ENCODE measurements at regions not wholly inside any gene's neighbourhood (a gene's known extent, or its start where the extent isn't known, plus 50 kb on each side); places are given as distances from the start of the nearest gene placed in this dataset.

DNA sequence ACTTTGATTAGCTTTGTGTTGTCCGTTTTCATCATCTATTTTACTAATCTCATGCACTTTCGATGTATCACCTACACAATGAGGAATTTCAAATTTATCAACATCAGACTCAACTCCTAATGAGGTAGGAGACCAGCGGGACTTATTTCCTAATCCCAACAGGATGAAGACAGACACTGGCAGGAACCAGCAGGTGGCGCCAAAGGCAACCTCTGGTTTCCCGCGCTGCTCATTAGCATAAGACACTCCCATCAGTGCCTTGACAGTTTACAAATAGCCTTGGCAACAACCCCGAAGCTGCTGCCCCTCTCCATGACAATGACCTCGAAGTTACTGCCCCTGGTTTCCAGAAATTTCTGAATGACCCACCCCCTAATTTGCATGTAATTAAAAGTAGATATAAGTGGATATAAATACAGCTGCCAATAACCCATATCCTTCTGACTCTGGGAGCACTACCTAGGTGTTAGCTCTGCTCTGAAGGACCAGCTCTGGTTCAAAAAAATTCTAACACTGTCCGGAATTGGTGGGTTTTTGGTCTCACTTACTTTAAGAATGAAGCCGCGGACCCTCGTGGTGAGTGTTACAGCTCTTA lies 974.8 kb downstream of the ADGRL2 start:
- DNase-seq (ENCODE audit: low read depth in 2 of 2): no peak

DNA sequence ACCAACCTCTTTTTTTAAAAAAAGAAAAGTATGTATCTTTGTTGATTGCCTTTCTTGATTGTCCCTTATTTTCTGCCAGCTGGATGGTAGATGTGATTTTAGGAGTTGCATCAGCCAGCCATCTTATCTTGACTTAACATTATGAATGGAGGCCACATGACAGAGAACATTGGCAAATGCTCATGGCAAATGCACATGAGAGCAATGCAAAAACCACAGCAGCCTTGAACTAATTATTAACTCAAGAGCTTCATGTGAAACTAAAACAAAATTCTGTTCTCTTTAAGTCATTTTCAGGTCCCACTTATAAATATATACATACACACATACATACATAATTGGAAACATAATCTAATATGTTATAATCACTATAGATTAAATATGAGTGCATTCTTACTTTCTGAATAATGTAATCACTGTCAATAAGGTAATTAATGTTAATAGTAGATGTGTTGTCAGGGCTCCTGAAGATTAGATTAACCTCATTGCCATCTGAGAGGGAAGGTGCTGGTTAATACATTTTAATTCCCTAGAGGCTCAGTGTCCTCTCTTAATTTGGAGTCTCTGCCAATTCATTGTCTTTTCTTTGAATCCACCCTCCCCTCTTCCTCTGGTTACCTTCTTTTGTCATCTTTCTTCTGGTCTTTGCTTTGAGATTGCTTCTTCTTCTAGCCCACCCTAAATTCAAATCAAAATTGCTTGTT lies 962.2 kb downstream of the ADGRL2 start:
- no peak for DNase-seq (ENCODE audit: low read depth in 2 of 2)

DNA sequence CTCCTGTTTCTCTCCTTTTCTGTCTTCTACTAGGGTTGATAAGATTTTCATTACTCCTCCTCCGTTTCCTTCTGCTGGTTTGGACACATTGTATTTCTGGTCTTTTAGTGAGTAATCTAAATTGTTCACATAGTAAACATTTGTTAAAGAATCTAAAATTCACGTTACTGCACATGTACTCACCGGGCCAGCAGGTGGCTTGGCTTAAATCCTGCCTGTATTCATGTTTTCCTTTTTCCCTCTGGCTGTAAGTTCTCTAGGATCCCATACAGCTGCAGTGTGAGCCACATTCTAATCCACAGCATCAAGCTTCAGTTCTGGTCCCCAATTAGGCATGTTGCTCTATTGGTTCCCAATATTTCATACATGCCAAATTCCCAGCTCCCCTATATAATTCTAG lies 958.3 kb downstream of the ADGRL2 start:
- DNase-seq (ENCODE audit: low read depth in 2 of 2): no peak

DNA sequence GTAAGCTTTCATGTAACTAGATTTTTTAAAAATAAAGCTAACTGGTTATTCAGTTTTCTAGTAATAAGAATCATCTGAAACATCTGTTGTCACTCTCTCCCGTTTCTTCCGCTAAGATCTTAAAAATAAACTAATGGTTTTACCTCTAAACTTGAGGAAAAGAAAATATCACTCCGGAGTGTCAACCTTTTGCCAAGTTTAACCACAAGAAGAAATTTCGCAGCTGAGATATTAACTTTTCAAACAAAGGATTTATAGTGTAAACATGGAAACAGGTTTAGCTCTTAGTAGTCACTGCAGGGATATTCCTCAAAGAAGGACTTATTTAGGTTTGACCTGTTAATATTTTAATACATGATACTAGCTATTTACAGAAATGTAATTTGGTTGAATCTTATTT lies 954.9 kb downstream of the ADGRL2 start:
- no peak for DNase-seq (ENCODE audit: low read depth in 2 of 2)

DNA sequence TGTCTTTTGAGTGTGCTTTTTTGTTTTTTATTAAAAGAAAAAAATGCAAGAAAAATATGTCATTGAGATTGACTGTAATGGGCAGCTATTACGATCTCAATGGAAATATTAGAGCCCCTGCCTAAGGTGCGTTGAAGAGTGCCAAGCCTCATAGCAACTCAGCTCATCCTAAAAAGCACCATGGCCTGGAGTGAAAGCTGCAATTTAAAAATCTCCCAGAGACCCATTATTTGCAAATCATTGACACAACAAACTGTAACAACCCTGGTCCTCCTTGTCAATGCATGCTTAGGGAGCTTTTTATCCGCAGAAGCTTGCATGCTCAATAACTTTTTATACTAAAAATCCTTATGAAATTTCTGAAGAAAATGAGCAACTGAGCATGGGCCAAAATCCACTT lies 954.5 kb downstream of the ADGRL2 start:
- DNase-seq (ENCODE audit: low read depth in 2 of 2): no peak

DNA sequence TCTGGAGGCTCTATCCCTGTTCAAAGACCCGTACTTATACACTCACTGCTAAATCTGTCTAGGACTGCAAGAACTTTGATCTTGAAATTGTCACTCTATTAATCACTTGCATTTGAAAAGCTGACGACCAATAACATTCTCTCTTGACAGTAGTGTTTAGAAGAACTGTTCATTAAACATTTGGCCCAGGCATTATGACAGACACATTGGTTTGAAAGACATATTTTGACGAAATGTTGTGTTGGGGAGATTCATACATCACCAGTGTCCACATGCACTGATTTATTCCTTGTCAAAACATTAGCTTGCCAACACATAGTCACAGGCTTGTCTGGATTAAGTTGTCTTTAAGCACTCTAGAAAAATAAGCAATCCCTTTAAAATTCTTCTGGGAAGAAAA lies 951.3 kb downstream of the ADGRL2 start:
- no peak for DNase-seq (ENCODE audit: low read depth in 2 of 2)

DNA sequence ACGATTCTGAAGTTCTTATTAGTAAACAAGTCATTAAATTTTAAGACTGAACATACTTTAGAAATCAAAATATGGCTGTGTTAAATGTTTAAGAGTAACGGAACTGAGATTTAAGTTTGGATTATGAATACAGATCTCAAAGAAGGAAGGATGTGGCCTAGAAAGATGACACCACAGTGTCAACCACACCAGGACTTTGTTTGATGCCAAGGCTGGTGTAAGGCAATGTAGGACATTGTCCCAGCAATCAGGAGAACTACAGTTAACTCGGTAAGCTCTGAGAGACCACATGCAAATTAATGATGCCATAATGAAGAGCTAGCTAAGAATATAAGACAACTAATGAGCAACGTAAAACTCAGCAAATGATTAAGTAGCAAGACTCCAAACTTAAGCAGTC lies 932.9 kb downstream of the ADGRL2 start:
- DNase-seq (ENCODE audit: low read depth in 2 of 2): no peak

DNA sequence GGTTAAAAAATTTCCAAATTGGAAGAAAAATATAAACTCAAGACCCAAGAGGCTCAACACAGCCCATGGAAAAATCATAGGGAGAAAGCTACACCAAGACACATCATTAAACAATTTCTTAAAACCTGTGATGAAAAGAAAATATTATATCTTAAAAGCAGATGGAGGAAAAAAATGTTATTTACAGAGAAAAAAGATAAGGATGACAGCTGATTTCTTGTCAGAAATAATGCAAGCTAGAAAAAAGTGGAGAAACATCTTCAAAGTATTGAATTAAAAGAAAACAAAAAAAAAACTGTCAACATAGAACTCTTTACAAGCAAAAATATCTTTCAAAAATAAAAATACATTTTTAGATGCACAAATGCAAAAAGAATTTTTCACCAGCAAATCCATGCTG lies 930.5 kb downstream of the ADGRL2 start:
- no peak for DNase-seq (ENCODE audit: low read depth in 2 of 2)

DNA sequence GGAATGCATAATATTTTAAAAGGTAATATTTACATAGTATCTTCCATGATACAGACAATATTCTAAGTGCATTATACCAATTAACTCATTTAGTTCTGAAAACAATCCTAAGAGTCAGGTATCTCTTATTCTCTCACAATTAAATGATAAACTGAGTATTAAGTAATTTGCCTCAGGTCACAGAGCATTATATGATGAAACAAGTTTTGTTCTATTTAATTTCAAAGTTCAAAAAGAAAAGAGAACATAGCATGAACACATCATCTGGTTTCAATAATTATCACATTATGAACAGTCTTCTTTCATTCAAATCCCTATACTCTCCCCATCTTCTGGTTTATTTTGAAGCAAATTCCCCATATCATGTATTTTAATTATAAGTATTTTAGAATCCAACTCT lies 927.5 kb downstream of the ADGRL2 start:
- DNase-seq (ENCODE audit: low read depth in 2 of 2): no peak

DNA sequence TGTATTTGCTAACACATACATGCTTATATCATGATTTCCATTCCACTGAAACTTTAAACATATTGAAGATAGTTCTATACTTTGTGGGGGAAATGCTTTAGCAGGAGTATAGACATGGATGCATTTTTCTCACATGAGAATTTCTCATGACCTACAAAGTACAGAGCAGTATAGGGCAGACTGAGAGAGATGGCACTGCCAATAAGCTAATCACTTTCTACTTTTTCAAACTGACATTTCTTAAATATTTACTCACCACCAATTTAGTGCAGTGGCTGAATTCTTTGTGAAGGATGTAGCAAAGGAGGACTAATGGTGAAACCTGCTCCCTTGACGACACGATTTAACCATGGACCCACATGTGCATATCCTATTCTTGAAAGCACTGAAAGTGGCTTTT lies 923.5 kb downstream of the ADGRL2 start:
- DNase-seq (ENCODE audit: low read depth in 2 of 2): no peak

DNA sequence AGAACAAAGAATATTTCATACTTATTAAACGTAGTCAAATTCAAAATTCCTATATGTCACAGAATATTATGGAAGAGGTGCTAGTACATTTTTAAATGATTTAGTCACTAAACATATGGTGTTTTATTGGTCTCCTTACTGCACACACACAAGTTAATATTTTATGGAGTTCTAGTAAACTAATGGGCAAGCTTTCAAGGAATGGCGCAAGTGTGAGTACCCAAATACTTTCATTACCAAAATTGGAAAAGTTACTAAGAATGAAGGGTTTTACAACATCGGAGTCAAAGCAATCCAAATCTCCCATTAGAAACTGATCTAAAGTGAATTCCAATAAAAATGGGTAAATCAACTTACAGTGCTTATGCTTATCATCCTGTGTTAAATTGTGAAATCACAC lies 921.9 kb downstream of the ADGRL2 start:
- DNase-seq (ENCODE audit: low read depth in 2 of 2): no peak

DNA sequence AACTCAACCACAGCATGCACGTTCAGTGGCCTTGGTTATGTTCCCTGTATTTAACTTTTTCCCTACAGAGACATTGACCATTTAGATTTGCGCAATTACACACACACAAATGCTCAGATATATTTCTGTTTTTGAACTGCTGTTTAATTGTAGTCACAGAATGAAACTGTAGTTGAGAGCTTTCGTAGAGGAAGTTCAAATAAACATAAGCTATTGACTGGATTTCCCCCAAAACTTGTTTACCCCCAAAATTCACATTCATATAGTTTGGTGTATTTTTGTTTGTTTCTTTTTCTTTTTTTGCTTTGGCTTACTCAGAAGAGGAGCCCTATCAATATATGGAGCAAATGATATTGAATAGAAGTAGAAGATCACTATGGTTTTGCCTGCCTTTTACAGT lies 921.0 kb downstream of the ADGRL2 start:
- DNase-seq (ENCODE audit: low read depth in 2 of 2): no peak

DNA sequence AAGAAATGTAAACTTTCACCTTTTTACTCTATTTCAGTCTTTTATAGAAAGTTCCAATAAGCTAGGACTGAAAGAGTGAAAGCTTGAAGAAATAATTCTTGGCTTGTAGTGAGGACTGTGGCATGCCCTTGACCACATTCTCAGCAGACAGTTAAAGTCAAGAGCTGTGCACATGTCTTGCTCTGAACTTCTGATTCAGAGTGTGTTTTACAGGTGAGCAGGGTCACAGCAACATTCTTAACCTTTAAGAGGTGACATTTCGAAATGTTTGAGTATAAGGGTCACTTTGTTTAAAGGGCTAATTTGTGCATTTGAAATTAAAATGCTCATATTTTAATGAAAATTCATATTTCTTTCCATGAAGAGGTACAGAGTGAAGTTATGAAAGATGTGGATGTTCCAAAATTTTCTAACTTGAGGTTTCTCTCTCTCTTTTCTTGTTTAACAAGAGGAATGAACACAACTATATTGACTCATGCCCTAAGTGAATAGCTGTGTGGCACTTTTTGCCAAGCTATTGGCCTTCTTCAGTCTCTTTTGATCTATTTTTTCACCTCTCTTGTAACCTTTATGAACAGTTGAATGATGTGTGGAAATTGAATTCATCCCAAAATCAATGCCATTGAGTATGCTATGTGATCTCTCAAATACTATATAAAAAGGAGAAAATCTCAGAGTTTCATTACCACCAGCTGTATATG lies 918.1 kb downstream of the ADGRL2 start:
- DNase-seq (ENCODE audit: low read depth in 2 of 2): no peak

DNA sequence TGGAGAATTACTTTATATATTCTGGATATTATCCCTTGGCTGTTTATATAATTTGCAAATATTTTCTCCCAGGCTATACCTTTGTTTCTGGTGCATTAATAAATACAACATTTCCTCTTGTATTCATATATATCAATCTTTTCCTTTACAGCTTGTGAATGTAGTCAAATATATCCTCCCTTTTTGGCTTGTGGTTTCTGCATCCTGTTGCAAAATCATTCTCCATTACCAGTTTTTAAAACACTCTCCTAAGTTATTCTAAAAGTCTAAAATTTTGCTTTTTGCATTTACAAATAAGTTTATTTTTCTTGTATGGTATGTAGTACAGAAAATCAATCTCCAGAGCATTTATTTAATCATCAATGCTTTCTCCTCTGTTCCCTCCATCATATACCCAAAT lies 909.4 kb downstream of the ADGRL2 start:
- DNase-seq (ENCODE audit: low read depth in 2 of 2): no peak

DNA sequence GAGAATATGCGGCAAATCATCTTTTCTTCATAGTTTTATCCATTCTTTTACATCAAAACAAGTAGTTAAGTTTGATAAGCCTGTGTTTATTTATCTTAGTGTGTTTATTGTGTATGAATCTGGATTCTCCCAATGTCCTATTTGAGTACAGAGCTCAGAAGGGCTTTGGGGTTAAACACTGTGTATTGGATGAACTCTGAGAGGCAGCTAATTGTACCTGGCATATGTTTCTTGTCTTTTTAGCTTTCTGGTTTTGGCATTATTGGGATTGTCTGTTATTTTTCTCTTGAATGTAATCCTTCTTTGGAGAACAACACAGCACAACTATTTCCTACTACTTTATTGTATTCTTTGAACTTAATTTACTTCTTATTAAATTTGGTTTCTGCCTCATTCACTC lies 906.9 kb downstream of the ADGRL2 start:
- DNase-seq (ENCODE audit: low read depth in 2 of 2): no peak

DNA sequence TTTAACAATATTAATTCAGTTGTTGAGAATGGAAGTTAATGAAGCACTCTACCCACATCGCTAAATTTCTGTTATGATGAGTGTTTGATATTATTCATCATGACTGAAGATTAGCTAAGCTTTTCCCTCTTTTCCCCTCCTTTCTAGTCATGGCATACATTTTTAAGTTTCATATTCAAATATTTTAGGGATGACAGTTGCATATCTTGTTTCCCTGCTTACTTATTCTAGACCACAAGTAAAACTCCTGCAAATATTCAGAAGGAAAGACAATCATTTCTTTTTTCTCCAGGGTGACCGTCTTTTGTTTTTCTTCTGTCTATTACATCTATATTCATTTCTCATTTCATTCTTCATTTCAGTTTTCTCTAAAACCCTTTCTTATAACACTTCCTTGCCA lies 906.0 kb downstream of the ADGRL2 start:
- no peak for DNase-seq (ENCODE audit: low read depth in 2 of 2)

DNA sequence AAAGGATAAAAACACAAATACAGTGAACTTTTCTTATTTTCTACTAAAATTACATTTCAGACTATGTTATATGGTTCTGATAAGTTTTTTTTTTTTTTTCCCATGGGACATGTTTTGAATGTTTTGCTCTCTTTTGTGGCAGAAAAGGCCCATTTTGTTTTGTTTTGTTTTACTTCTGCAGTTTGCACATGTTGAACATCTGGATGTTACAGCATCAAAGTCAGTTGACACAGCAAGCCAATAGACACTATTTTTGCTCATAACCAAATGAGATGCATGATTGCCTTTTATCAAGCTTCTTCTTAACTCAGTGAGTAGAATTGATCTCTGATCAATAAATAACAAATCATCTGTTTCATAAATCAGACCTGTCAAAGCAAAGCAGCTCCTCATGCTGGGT lies 904.2 kb downstream of the ADGRL2 start:
- DNase-seq (ENCODE audit: low read depth in 2 of 2): no peak

DNA sequence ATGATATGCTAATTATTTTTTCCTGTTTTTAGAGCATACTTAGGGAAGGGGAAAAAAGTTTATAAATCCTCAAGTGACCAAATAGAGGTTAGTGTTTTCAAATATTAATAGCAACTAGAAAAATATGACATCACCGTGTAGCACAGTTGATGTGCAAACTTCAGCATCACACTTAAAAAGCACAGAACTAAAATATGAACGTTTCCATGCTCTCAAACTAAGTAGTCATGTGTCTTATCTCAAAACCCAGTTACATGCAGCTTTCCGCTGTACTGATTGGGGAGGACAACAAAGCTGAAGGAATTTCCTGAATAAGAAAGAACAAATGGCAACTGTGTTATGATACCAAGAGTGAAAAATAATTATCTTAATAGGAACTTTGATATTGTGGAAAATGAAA lies 903.7 kb downstream of the ADGRL2 start:
- no peak for DNase-seq (ENCODE audit: low read depth in 2 of 2)

DNA sequence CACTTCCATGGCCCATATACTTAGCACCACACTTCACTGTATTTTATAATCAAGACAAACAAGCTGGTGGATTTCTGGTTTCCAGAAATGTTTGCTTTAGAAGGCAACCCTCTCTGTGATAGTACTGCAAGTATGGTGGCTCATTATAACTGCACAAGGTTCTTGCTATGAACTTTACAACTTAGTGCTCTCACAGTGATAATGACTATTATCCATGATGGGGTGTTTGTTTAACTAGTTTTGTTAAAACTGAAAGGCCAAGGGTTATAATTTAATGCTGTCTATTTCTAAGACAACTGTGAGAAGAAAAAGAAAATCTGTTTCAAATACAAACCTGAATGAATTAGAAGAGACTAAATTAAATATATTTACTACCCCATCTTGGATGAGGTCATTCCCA lies 903.2 kb downstream of the ADGRL2 start:
- DNase-seq (ENCODE audit: low read depth in 2 of 2): no peak

DNA sequence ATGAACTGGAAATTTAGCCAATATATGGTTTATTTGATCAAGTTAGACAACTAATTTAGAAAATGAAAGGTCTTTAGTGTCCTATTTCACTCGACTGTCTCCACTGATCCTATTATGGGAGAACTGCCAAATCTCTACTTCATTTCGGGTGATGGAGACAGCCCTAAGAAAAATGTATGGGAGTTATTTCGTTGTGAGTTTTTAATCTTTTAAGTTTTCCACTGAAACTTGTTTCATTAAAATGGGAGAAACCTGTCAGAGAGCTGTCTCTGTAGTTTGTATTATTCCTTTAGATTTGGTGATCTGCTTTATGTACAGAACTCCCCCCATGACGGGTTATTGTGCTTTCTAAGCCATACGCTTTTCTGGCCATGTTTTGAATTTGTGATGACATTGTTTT lies 899.7 kb downstream of the ADGRL2 start:
- DNase-seq (ENCODE audit: low read depth in 2 of 2): no peak

DNA sequence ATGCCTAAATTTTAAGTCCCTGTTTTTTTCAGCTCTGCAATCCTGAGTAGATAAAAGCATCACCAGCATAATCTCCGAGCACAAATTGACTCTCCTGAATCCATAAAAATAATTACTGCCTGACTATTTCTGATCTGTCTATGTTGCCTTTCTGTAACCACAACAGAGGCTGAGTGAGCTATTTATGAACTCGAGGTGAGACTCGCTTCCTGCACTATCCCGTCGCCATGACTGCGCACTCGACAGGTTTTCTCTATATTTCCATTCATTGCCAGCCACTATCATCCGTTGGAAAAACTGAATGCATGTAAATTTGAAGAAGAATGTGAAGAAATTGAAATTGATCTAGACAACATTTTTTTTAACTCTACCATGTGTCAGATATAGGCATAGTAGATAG lies 897.2 kb downstream of the ADGRL2 start:
- no peak for DNase-seq (ENCODE audit: low read depth in 2 of 2)

DNA sequence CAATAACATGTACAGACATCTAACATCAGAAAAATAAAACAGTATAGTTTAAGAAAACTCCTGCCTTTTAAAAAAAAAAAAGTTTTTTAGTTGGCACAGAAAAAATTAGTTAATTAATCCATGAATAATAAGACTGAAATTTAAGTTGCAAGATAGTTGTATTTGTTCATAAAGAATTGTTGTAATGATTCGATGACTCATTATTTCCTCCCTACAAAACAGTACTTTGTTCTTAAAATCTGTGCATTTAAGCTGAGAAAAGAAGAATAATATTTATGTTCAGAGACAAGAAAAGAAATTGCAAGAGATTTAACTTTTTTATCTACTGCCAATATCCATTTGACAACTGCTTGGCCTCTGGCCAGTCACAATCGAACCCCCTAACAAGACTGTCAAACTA lies 894.7 kb downstream of the ADGRL2 start:
- no peak for DNase-seq (ENCODE audit: low read depth in 2 of 2)

DNA sequence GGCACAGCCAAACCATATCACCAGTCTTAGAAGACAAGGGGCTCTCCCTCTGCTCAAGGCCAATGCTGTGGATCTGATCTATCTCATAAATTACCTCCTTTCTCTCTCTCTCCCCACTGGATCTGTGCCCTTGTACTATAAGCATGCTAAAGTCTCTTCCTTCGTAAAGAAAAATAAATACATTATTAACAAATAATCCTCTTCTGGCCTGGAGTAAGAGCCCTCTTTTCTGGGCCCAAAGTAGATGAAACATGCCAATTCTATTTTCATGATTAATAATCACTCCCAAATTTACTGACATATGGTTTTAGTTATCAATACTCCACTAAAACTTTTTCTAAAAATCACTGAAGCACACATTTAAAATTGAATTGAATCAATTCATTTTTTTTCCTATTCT lies 889.7 kb downstream of the ADGRL2 start:
- no peak for DNase-seq (ENCODE audit: low read depth in 2 of 2)

DNA sequence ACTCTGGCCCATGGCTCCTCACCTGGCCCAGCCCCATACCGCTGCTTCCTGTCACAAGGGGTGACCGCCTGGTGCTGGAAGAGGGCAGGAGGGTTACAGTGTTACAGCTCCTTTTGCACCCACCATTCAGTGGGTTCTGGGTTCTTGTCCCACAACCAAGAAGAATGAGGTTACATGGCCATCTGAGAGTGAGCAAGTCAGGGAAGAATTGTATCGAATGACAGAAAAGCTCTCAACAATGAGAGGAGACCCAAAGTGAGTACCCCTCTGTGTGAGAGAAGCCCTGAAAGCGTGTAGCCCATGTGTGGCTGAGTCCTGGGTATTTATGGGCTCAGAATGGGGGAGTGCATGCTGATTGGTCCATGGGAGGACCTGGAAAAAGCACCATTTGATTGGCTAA lies 888.5 kb downstream of the ADGRL2 start:
- no peak for DNase-seq (ENCODE audit: low read depth in 2 of 2)

All from stimulated activated CD8-positive, alpha-beta memory T cell treated with anti-CD3 and anti-CD28 coated beads, Interleukin-15, amount 100 ng/mL, for 4 hours (primary cell).